ENCODE measurements at regions not wholly inside any gene's neighbourhood (a gene's known extent, or its start where the extent isn't known, plus 50 kb on each side); places are given as distances from the start of the nearest gene placed in this dataset.

- no peak for TF ChIP-seq CTCF (IDR thresholded peaks at IDR 0.05; ENCODE audit: low read depth, low read length, missing control alignments)
- DNase-seq (ENCODE audit: low read depth): no peak
- in situ Hi-C loops (cut with HindIII; ENCODE audit: low sequenced_read_pairs): no loop called here
- no peak overlapping the region for H3K4me3 ChIP-seq (ENCODE audit: low read depth, low read length)
Observed at GRCh38 chr2:161556440-161556839, 67.8 kb upstream of the SLC4A10 start.

GRCh38 chr2:161557538-161557937 is 66.7 kb upstream of the SLC4A10 start:
- DNase-seq (ENCODE audit: low read depth): no peak
- TF ChIP-seq CTCF (IDR thresholded peaks at IDR 0.05; ENCODE audit: low read depth, low read length, missing control alignments): no peak
- no peak overlapping the region for H3K4me3 ChIP-seq (ENCODE audit: low read depth, low read length)
- in situ Hi-C loops (cut with HindIII; ENCODE audit: low sequenced_read_pairs): no loop called here

DNA sequence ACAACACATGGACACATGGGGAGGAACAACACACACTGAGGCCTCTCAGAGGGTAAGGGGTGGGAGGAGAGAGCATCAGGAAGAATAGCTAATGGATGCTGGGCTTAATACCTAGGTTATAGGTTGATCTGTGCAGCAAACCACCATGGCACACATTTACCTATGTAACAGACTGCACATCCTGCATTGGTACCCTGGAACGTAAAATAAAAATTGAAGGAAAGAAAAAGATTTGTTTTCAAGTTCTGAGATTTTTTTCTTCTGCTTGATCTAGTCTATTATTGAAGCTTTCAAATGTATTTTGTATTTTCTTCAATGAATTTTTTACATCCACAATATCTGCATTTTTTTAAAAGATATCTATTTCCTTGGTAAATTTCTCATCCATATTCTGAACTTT is 59.3 kb upstream of the SLC4A10 start:
- in situ Hi-C loops (cut with HindIII; ENCODE audit: low sequenced_read_pairs): no loop called here
- no peak for TF ChIP-seq CTCF (IDR thresholded peaks at IDR 0.05; ENCODE audit: low read depth, low read length, missing control alignments)
- DNase-seq (ENCODE audit: low read depth): no peak
- no peak overlapping the region for H3K4me3 ChIP-seq (ENCODE audit: low read depth, low read length)

DNA sequence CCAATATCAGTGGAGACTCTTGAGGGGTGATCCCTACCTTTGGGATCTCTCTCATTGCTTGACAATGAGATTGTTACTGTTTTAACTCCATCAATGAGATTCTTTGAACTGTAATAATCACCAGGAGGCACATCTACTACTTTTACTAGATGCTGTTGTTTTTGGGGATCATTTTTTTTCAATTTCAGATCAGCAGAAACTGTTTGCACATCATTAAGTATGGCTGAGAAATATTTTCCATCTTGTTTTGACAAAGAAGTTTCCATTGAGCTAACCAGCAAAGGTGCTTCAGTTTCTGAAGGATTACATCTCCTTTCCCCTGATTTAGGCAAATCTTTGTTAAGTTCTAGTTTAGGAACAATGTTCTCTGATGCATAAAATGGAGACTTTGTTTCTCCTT is 54.8 kb upstream of the SLC4A10 start:
- no peak overlapping the region for H3K4me3 ChIP-seq (ENCODE audit: low read depth, low read length)
- TF ChIP-seq CTCF (IDR thresholded peaks at IDR 0.05; ENCODE audit: low read depth, low read length, missing control alignments): no peak
- in situ Hi-C loops (cut with HindIII; ENCODE audit: low sequenced_read_pairs): no loop called here
- DNase-seq (ENCODE audit: low read depth): no peak

- in situ Hi-C loops (cut with HindIII; ENCODE audit: low sequenced_read_pairs): no loop called here
- H3K4me3 ChIP-seq (ENCODE audit: low read depth, low read length): no peak overlapping the region
- no peak for TF ChIP-seq CTCF (IDR thresholded peaks at IDR 0.05; ENCODE audit: low read depth, low read length, missing control alignments)
- no peak for DNase-seq (ENCODE audit: low read depth)
Observed at GRCh38 chr2:161570424-161571050, 53.7 kb upstream of the SLC4A10 start.

DNA sequence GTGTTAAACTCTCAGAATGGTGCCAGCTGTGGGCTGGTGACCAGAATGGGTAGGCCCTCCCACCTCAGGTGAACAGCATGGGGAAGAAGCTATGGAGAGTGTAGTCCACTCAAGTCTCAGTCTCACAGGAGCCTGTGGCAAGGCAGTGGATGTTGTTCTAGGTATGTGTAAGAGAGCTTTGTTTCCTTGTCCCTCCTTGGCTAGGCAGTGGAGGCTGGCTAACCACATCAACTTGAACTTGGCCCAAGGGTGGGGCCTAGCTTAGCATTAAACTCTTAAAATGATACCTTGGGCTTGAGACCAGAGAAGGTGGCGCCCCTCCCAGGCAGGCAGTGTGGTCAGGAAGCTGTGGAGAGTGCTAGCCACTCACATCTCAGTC is 53.2 kb upstream of the SLC4A10 start:
- DNase-seq (ENCODE audit: low read depth): no peak
- H3K4me3 ChIP-seq (ENCODE audit: low read depth, low read length): no peak overlapping the region
- TF ChIP-seq CTCF (IDR thresholded peaks at IDR 0.05; ENCODE audit: low read depth, low read length, missing control alignments): no peak
- in situ Hi-C loops (cut with HindIII; ENCODE audit: low sequenced_read_pairs): no loop called here
